HCT116 (cell line): ENCODE measurements at regions not wholly inside any gene's neighbourhood (a gene's known extent, or its start where the extent isn't known, plus 50 kb on each side); places are given as distances from the start of the nearest gene placed in this dataset.

Experiments
- ATAC-seq: fragments of 200-7000 bp; cut with Tn5 transposase; 2 replicates; pipeline ENCODE4 v1.9.1; 2020; ENCODE audit warnings: mild to moderate bottlenecking, moderate library complexity
- BruUV-seq: library from RNA; stranded (reverse); fragments of 400-500 nt; replicated peaks from 2 replicates; lab custom pipeline; 2021; lab: Mats Ljungman, UMichigan
- CTCF ChIA-PET: fragments of 300-600 bp; sonication (Branson Sonifier 250); formaldehyde crosslinking; loops from one replicate; lab custom pipeline; 2021; ENCODE audit warnings: antibody characterized with exemption; lab: Charles Lee
- POLR2A ChIA-PET: fragments of 300-600, 350-600 bp; sonication (Branson Sonifier 250); formaldehyde crosslinking; loops from one replicate; lab custom pipeline; 2021; ENCODE audit warnings: antibody characterized with exemption; lab: Charles Lee
- RAD21 ChIA-PET, 2 experiments: fragments of 300-600 bp; sonication (Branson Sonifier 250); formaldehyde crosslinking; loops; one replicate each; lab custom pipeline; 2023; ENCODE audit warnings: low total read pairs in 2 of 2; ENCODE audit not compliant: uncharacterized antibody in 2 of 2, unreplicated experiment in 2 of 2, low non-redundant PET in 1 of 2; lab: Charles Lee
- DNase-seq: peaks from one replicate; pipeline ENCODE4 v3.0.0-alpha.2; 2010; ENCODE audit warnings: low read depth, low spot score
- H2AFZ ChIP-seq: fragments of 200-600 bp; shearing (Covaris generic), sonication (generic); 2 replicates; pipeline ENCODE4 v1.6.1; 2017; ENCODE audit warnings: low read depth, mixed run types, mixed read lengths, antibody characterized with exemption, low read length; ENCODE audit not compliant: poor library complexity, severe bottlenecking
- H3K27ac ChIP-seq: 2 replicates; pipeline ENCODE4 v1.5.1; 2012; ENCODE audit warnings: low read depth, low read length
- H3K27me3 ChIP-seq: fragments of 200-600 bp; sonication (generic); 2 replicates; pipeline ENCODE4 v1.6.1; 2016; ENCODE audit warnings: mixed run types, low read length, mixed read lengths; ENCODE audit not compliant: insufficient read depth
- H3K36me3 ChIP-seq, 2 experiments: fragments of 200-500 bp in 1 of 2; fragments of 200-600 bp in 1 of 2; sonication (Bioruptor generic) in 1 of 2; sonication (generic) in 1 of 2; 2 replicates each; pipeline versions ENCODE4 v1.5.1 to v1.6.1; 2014 to 2016; ENCODE audit warnings: low read length in 2 of 2, inconsistent platforms in 1 of 2, mixed read lengths in 1 of 2, mixed run types in 1 of 2; ENCODE audit not compliant: insufficient read depth in 2 of 2, control insufficient read depth in 1 of 2
- H3K4me1 ChIP-seq, 2 experiments: fragments of 200-600 bp in 1 of 2; sonication (generic) in 1 of 2; 2 replicates each; pipeline versions ENCODE4 v1.5.1 to v1.6.1; 2012 to 2017; ENCODE audit warnings: low read length in 2 of 2, inconsistent platforms in 1 of 2, mild to moderate bottlenecking in 1 of 2, mixed read lengths in 1 of 2, mixed run types in 1 of 2, moderate library complexity in 1 of 2; ENCODE audit not compliant: insufficient read depth in 2 of 2, control insufficient read depth in 1 of 2
- H3K4me2 ChIP-seq: fragments of 200-600 bp; sonication (generic); 2 replicates; pipeline ENCODE4 v1.6.1; 2017; ENCODE audit warnings: mixed run types, low read length, mixed read lengths
- H3K4me3 ChIP-seq, 2 experiments: fragments of 200-600 bp in 1 of 2; sonication (generic) in 1 of 2; replicated peaks in 1 of 2; 2 replicates each; pipeline ENCODE4 v1.5.1; 2011 to 2016; ENCODE audit warnings: low read length in 2 of 2, control low read depth in 1 of 2, low read depth in 1 of 2, mild to moderate bottlenecking in 1 of 2, mixed read lengths in 1 of 2, mixed run types in 1 of 2
- H3K79me2 ChIP-seq: fragments of 200-600 bp; sonication (generic); 2 replicates; pipeline ENCODE4 v1.6.1; 2017; ENCODE audit warnings: mild to moderate bottlenecking, mixed run types, low read length, moderate library complexity, mixed read lengths; ENCODE audit not compliant: insufficient read depth
- H3K9ac ChIP-seq: fragments of 200-600 bp; sonication (generic); 2 replicates; pipeline ENCODE4 v1.6.1; 2016; ENCODE audit warnings: low read length, mixed read lengths
- H3K9me2 ChIP-seq: fragments of 200-600 bp; sonication (generic), shearing (Covaris generic); 2 replicates; pipeline ENCODE4 v1.6.1; 2017; ENCODE audit warnings: mixed run types, mild to moderate bottlenecking, moderate library complexity; ENCODE audit not compliant: insufficient read depth
- H3K9me3 ChIP-seq, 2 experiments: fragments of 200-500 bp in 1 of 2; fragments of 200-600 bp in 1 of 2; sonication (Bioruptor generic) in 1 of 2; sonication (generic) in 1 of 2; 2 replicates each; pipeline ENCODE4 v1.6.1; 2014 to 2017; ENCODE audit warnings: low read length in 2 of 2, mixed read lengths in 2 of 2, inconsistent platforms in 1 of 2, low read depth in 1 of 2, mild to moderate bottlenecking in 1 of 2, mixed run types in 1 of 2, moderate library complexity in 1 of 2; ENCODE audit not compliant: control insufficient read depth in 1 of 2, insufficient read depth in 1 of 2
- H4K20me1 ChIP-seq: fragments of 200-600 bp; sonication (generic), shearing (Covaris generic); 2 replicates; pipeline ENCODE4 v1.6.1; 2017; ENCODE audit warnings: mixed run types, mild to moderate bottlenecking, moderate library complexity; ENCODE audit not compliant: insufficient read depth
- CBX3 ChIP-seq: IDR thresholded peaks from 2 replicates; pipeline ENCODE4 v1.6.1; 2012; ENCODE audit warnings: low read depth
- CTCF ChIP-seq, 3 experiments: fragments of 200-600 bp in 1 of 3; sonication (generic) in 1 of 3; IDR thresholded peaks in 2 of 3; conservative IDR thresholded peaks in 1 of 3; 2 replicates each; pipeline ENCODE4 v1.5.1; 2012 to 2017; ENCODE audit warnings: low read depth in 2 of 3, low read length in 2 of 3, antibody characterized with exemption in 1 of 3, borderline replicate concordance in 1 of 3, control low read depth in 1 of 3, mild to moderate bottlenecking in 1 of 3, mixed read lengths in 1 of 3, mixed run types in 1 of 3, moderate library complexity in 1 of 3; ENCODE audit not compliant: insufficient read depth in 1 of 3
- EZH2phosphoT487 ChIP-seq: fragments of 200-600 bp; IDR thresholded peaks from 2 replicates; pipeline ENCODE4 v1.6.1; 2018; ENCODE audit warnings: antibody characterized with exemption, borderline replicate concordance
- FOSL1 ChIP-seq: IDR thresholded peaks from 2 replicates; pipeline ENCODE4 v1.6.1; 2012; ENCODE audit warnings: low read depth
- JUND ChIP-seq: IDR thresholded peaks from 2 replicates; pipeline ENCODE4 v1.6.1; 2012
- SIN3A ChIP-seq: IDR thresholded peaks from 2 replicates; pipeline ENCODE4 v1.6.1; 2012; ENCODE audit warnings: low read depth
- SP1 ChIP-seq: IDR thresholded peaks from 2 replicates; pipeline ENCODE4 v1.6.1; 2012; ENCODE audit warnings: low read depth
- YY1 ChIP-seq: IDR thresholded peaks from 2 replicates; pipeline ENCODE4 v1.6.1; 2011; ENCODE audit warnings: low read length, low read depth, moderate library complexity, mild to moderate bottlenecking; ENCODE audit not compliant: insufficient replicate concordance; ENCODE audit errors: extremely low read depth
- ZFX ChIP-seq: fragments of 450-650 bp; IDR thresholded peaks from 2 replicates; pipeline ENCODE4 v1.6.1; 2017
- intact Hi-C: fragments of 100-400 bp; cut with micrococcal nuclease; formaldehyde crosslinking; loops from 2 replicates; pipeline ENCODE4 v1.10.0; 2022
- TF ChIP-seq, protein P1 (sequence below): IDR thresholded peaks from 2 replicates; pipeline ENCODE4 v1.6.1; 2012
- TF ChIP-seq, protein P2 (sequence below): IDR thresholded peaks from 2 replicates; pipeline ENCODE4 v1.6.1; 2012; ENCODE audit warnings: low read depth

DNA sequence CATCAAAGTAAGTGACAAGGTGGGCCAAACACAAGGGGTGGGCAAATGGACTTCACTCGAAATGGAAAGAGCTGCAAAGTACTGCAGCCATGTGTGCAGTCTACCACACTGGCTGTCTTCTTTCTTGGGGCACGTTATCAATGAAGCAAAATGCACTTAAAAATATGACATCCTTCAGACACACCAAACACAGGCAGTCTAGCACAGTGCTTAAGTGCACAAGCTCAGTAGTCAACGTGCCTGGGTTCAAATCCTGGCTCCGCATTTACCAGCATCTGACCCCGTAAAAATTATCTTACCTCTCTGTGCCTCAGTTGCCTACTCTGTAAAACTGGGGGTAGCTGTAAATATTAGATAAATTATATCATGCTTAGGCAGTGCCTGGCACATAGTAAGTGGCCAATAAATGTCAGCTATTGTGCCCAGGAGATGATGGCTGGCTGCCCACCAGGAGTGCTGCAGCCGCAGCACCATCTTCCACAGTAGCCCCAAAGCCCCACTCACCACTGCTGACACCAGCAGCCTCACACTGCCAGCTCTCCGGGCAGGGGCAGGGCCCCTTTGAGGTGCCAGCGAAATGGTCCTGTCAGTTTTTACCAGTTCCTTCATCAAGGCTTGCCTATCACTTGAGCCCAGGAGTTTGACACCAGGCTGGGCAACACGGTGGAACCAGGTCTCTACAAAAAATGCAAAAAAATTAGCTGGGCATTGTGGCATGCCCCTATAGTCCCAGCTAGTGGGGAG is 121.8 kb upstream of the SLC1A4 start:
- Histone ChIP-seq H3K4me3 (no peak overlapping the region), H3K36me3 (no peaks in the 10 kb centered on the region), H3K4me2 (no peak overlapping the region), H3K27ac (no peak overlapping the region), H2AFZ (no peak overlapping the region), H3K27me3 (no peaks in the 10 kb centered on the region), H4K20me1 (no peaks in the 10 kb centered on the region), H3K9me2 (no peaks in the 10 kb centered on the region), H3K79me2 (no peaks in the 10 kb centered on the region), H3K9ac (no peak overlapping the region)
- DNase-seq (no peak), ATAC-seq (no peak)
- POLR2A ChIA-PET = interaction anchor here (0.7 to 1.3 kb wide), 2 partner anchors 29 to 223 kb away, joined by 3 read pairs; no protein-coding TSS in a partner anchor
- CTCF ChIA-PET = interaction anchor here (0.8 to 1.8 kb wide), 8 partner anchors 29 to 344 kb away, joined by 3 to 7 read pairs (median 4); no protein-coding TSS in a partner anchor
- RAD21 ChIA-PET = interaction anchor here in 1 of 2 experiments (0.6 kb wide), 1 partner anchor 16 kb away, joined by 4 read pairs; no protein-coding TSS in a partner anchor
- intact Hi-C loops = no loop called here
- BruUV-seq = no TSS peak
- TF ChIP-seq, protein P1, sequence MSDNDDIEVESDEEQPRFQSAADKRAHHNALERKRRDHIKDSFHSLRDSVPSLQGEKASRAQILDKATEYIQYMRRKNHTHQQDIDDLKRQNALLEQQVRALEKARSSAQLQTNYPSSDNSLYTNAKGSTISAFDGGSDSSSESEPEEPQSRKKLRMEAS = no peak
- no peak for TF ChIP-seq CBX3
- TF ChIP-seq SIN3A = no peak
- no peak for TF ChIP-seq SP1
- TF ChIP-seq ZFX = no peak
- no peak for TF ChIP-seq JUND
- TF ChIP-seq, protein P2, sequence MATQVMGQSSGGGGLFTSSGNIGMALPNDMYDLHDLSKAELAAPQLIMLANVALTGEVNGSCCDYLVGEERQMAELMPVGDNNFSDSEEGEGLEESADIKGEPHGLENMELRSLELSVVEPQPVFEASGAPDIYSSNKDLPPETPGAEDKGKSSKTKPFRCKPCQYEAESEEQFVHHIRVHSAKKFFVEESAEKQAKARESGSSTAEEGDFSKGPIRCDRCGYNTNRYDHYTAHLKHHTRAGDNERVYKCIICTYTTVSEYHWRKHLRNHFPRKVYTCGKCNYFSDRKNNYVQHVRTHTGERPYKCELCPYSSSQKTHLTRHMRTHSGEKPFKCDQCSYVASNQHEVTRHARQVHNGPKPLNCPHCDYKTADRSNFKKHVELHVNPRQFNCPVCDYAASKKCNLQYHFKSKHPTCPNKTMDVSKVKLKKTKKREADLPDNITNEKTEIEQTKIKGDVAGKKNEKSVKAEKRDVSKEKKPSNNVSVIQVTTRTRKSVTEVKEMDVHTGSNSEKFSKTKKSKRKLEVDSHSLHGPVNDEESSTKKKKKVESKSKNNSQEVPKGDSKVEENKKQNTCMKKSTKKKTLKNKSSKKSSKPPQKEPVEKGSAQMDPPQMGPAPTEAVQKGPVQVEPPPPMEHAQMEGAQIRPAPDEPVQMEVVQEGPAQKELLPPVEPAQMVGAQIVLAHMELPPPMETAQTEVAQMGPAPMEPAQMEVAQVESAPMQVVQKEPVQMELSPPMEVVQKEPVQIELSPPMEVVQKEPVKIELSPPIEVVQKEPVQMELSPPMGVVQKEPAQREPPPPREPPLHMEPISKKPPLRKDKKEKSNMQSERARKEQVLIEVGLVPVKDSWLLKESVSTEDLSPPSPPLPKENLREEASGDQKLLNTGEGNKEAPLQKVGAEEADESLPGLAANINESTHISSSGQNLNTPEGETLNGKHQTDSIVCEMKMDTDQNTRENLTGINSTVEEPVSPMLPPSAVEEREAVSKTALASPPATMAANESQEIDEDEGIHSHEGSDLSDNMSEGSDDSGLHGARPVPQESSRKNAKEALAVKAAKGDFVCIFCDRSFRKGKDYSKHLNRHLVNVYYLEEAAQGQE = no peak
- TF ChIP-seq FOSL1 = no peak
- TF ChIP-seq CTCF (IDR thresholded peaks at IDR 0.05 in 2 of 3, conservative IDR thresholded peaks at IDR 0.05 in 1 of 3; ENCODE audit: borderline replicate concordance in 1 of 3, insufficient read depth in 1 of 3, low read depth in 2 of 3, low read length in 2 of 3) = no peak
- TF ChIP-seq YY1 = no peak
- no peak for TF ChIP-seq EZH2phosphoT487
- TF ChIP-seq, all 23 proteins: peak for 0
- Histone ChIP-seq H3K9me3 (peaks cover 0 to 6% of the 10 kb centered on the region in 2 experiments; a peak in 1 of 4 replicates), H3K4me1 (peaks cover 12 to 48% of the 10 kb centered on the region in 2 experiments; a peak in 3 of 4 replicates)
